ENCODE measurements at regions not wholly inside any gene's neighbourhood (a gene's known extent, or its start where the extent isn't known, plus 50 kb on each side); places are given as distances from the start of the nearest gene placed in this dataset.
"Not testable (repeated sequence)": the region's sequence is repeated elsewhere in the genome, so short reads cannot be mapped to it uniquely, and the experiment has no call there.

DNA sequence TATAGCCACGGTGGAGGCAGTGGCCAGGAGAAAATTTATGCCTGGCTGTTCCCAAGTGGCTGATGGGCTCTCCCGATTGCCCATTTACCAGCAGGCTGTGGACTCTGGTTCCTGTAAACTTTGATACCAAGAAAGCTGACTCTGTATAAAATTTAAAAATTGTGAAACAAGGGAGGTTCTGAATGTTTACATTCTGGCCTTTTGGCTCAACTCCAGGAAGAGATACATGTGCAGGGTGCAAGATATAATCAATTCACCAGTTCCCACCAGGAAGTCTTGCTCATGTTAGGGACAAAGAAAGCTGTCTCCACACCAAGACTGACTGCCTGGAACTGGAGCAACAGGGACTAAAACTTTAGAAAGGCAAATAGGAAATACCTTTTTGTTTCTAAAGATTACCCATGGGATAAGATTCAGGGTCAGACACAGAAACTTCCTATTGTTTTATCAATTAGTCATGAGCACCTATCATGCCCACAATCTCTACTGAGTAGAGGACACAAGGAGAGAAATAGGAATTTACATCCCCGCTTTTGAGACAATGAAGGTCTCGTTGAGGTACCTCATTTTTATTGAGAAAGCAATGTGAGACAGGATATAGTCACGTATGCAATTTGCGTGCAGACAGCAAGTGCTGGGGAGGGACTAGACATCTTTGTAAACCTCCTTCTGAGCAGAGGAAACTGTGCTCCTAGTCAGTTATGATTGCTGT is 123.5 kb downstream of the LIPG start:
- H3K27ac ChIP-seq (ENCODE audit: low read depth in 1 of 2, low read length in 2 of 2): peak overlapping the region; percentile 29 to 92
- no peak for DNase-seq (ENCODE audit: low spot score)
- no peak overlapping the region for H3K9ac ChIP-seq (ENCODE audit: low read depth in 1 of 2, low read length in 2 of 2)
- no peak overlapping the region for H3K4me3 ChIP-seq (ENCODE audit: low read depth in 1 of 3, low read length in 3 of 3)
- H3K4me1 ChIP-seq (ENCODE audit: control insufficient read depth in 4 of 4, insufficient read depth in 4 of 4, low read length in 3 of 4): peaks cover 9 to 44% (median 40%) of the 10 kb centered on the region in 4 donors
- no peaks in the 10 kb centered on the region for H3K9me3 ChIP-seq (ENCODE audit: control insufficient read depth in 4 of 4, low read length in 3 of 4)
- no peaks in the 10 kb centered on the region for H3K36me3 ChIP-seq (ENCODE audit: control insufficient read depth in 4 of 4, insufficient read depth in 3 of 4, low read depth in 1 of 4, low read length in 3 of 4)
- 54% methylated on average over 6 of the region's 6 CpGs for WGBS
- H3K27me3 ChIP-seq (ENCODE audit: control insufficient read depth in 4 of 4, insufficient read depth in 4 of 4, low read length in 3 of 4): no peaks in the 10 kb centered on the region
- peak; percentile 52 for TF ChIP-seq REST (IDR thresholded peaks at IDR 0.05)
- TF ChIP-seq NR2F2 (IDR thresholded peaks at IDR 0.05): peak; percentile 51
- TF ChIP-seq CTCF (IDR thresholded peaks at IDR 0.05; ENCODE audit: low read depth, low read length, missing input control): no peak
- peak; percentile 39 for TF ChIP-seq FOXA1 (IDR thresholded peaks at IDR 0.05)
- TF ChIP-seq GABPA (IDR thresholded peaks at IDR 0.05 in 1 of 2, conservative IDR thresholded peaks at IDR 0.05 in 1 of 2): no peak
- TF ChIP-seq FOXA2 (IDR thresholded peaks at IDR 0.05): peak; percentile 70
- peak; percentile 70 for TF ChIP-seq JUND (IDR thresholded peaks at IDR 0.05)
- no peak for TF ChIP-seq YY1 (IDR thresholded peaks at IDR 0.05)
- TF ChIP-seq, protein P1, sequence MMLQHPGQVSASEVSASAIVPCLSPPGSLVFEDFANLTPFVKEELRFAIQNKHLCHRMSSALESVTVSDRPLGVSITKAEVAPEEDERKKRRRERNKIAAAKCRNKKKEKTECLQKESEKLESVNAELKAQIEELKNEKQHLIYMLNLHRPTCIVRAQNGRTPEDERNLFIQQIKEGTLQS (IDR thresholded peaks at IDR 0.05): no peak
- TF ChIP-seq HNF4A (conservative IDR thresholded peaks at IDR 0.05): peak; percentile 95 to 96
- peak; percentile 67 for TF ChIP-seq ZBTB33 (IDR thresholded peaks at IDR 0.05)
- TF ChIP-seq TAF1 (conservative IDR thresholded peaks at IDR 0.05): no peak
- peak; percentile 85 for TF ChIP-seq SP1 (IDR thresholded peaks at IDR 0.05)
- peak; percentile 70 for TF ChIP-seq MAX (IDR thresholded peaks at IDR 0.05)
- TF ChIP-seq RAD21 (IDR thresholded peaks at IDR 0.05): peak; percentile 45 to 48
- TF ChIP-seq HNF4G (IDR thresholded peaks at IDR 0.05): peak; percentile 86
- peak in 1 of 2 donors; percentile 50 for TF ChIP-seq EGR1 (IDR thresholded peaks at IDR 0.05; ENCODE audit: low read depth in 2 of 2)
- TF ChIP-seq RXRA (IDR thresholded peaks at IDR 0.05): peak; percentile 80 to 94

DNA sequence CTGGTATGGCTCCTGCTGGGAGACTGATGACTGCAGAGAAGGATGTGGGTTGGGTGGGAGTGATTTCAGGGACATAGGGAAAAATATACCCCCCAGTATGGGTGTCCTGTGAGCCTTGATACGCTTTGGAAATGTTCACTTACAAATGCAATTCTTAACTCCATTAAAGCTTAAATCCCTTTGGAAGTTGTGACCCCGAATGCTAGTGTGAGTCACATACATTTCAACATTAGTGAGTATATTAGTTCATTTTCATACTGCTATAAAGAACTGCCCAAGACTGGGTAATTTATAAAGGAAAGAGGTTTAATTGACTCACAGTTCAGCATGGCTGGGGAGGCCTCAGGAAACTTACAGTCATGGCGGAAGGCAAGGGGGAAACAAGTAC is 120.9 kb downstream of the LIPG start:
- not testable (repeated sequence) for H3K4me3 ChIP-seq (ENCODE audit: low read depth in 1 of 3, low read length in 3 of 3); DNase-seq (ENCODE audit: low spot score); H3K9ac ChIP-seq (ENCODE audit: low read depth in 1 of 2, low read length in 2 of 2); H3K27me3 ChIP-seq (ENCODE audit: control insufficient read depth in 4 of 4, insufficient read depth in 4 of 4, low read length in 3 of 4); H3K9me3 ChIP-seq (ENCODE audit: control insufficient read depth in 4 of 4, low read length in 3 of 4); H3K36me3 ChIP-seq (ENCODE audit: control insufficient read depth in 4 of 4, insufficient read depth in 3 of 4, low read depth in 1 of 4, low read length in 3 of 4)
- Histone ChIP-seq H3K4me1 (ENCODE audit: control insufficient read depth in 4 of 4, insufficient read depth in 4 of 4, low read length in 3 of 4) (peaks cover 10 to 51% (median 39%) of the 10 kb centered on the region in 4 donors), H3K27ac (ENCODE audit: low read depth in 1 of 2, low read length in 2 of 2) (peak overlapping the region; percentile 73 to 92)
- 96% methylated on average over 3 of the region's 3 CpGs for WGBS
